Neuronal stem cell (in vitro differentiated cells): ENCODE measurements at regions not wholly inside any gene's neighbourhood (a gene's known extent, or its start where the extent isn't known, plus 50 kb on each side); places are given as distances from the start of the nearest gene placed in this dataset.

Experiments used
- DNase-seq: peaks from one replicate; pipeline ENCODE4 v3.0.0-alpha.2; 2013; ENCODE audit warnings: low spot score
- H2AFZ ChIP-seq: one replicate; pipeline ENCODE4 v1.6.1; 2013; ENCODE audit warnings: mild to moderate bottlenecking, low read length, inconsistent platforms
- H2AK5ac ChIP-seq: 2 replicates; pipeline ENCODE4 v1.6.1; 2013; ENCODE audit warnings: low read depth, mild to moderate bottlenecking, inconsistent platforms, low read length, moderate library complexity, mixed read lengths
- H2BK120ac ChIP-seq: 2 replicates; pipeline ENCODE4 v1.6.1; 2013; ENCODE audit warnings: low read depth, mild to moderate bottlenecking, inconsistent platforms, low read length, moderate library complexity, mixed read lengths
- H2BK12ac ChIP-seq: one replicate; pipeline ENCODE4 v1.6.1; 2013; ENCODE audit warnings: low read length, inconsistent platforms
- H2BK15ac ChIP-seq: 2 replicates; pipeline ENCODE4 v1.6.1; 2013; ENCODE audit warnings: mild to moderate bottlenecking, low read length, inconsistent platforms, mixed read lengths
- H2BK5ac ChIP-seq: one replicate; pipeline ENCODE4 v1.6.1; 2013; ENCODE audit warnings: inconsistent platforms, mild to moderate bottlenecking, low read length, moderate library complexity
- H3K14ac ChIP-seq: one replicate; pipeline ENCODE4 v1.6.1; 2013; ENCODE audit warnings: low read length, inconsistent platforms
- H3K18ac ChIP-seq: 2 replicates; pipeline ENCODE4 v1.6.1; 2013; ENCODE audit warnings: low read length, inconsistent platforms
- H3K23ac ChIP-seq: 2 replicates; pipeline ENCODE4 v1.6.1; 2013; ENCODE audit warnings: low read depth, mild to moderate bottlenecking, mixed read lengths, low read length, inconsistent platforms; ENCODE audit not compliant: poor library complexity
- H3K27ac ChIP-seq: replicated peaks from 3 replicates; pipeline ENCODE4 v1.5.1; 2013; ENCODE audit warnings: low read length, inconsistent platforms
- H3K27me3 ChIP-seq, 3 experiments: 2 replicates each; pipeline ENCODE4 v1.6.1; 2013; ENCODE audit warnings: low read length in 3 of 3, mild to moderate bottlenecking in 2 of 3, inconsistent platforms in 1 of 3, low read depth in 1 of 3, mixed read lengths in 1 of 3, moderate library complexity in 1 of 3; ENCODE audit not compliant: control insufficient read depth in 3 of 3, insufficient read depth in 3 of 3
- H3K36me3 ChIP-seq, 2 donors: replicated peaks in 1 of 2; 2 replicates each; pipeline ENCODE4 v1.6.1; 2013; ENCODE audit warnings: low read length in 2 of 2; ENCODE audit not compliant: control insufficient read depth in 2 of 2, insufficient read depth in 2 of 2
- H3K4ac ChIP-seq: 2 replicates; pipeline ENCODE4 v1.6.1; 2013; ENCODE audit warnings: inconsistent platforms, mild to moderate bottlenecking, low read length, moderate library complexity
- H3K4me1 ChIP-seq, 2 donors: 1 replicate in 1 of 2; 2 replicates in 1 of 2; pipeline ENCODE4 v1.6.1; 2013; ENCODE audit warnings: low read length in 2 of 2, low read depth in 1 of 2; ENCODE audit not compliant: control insufficient read depth in 2 of 2, insufficient read depth in 1 of 2
- H3K4me2 ChIP-seq: one replicate; pipeline ENCODE4 v1.6.1; 2013; ENCODE audit warnings: mild to moderate bottlenecking, low read length, inconsistent platforms; ENCODE audit not compliant: insufficient read depth, poor library complexity, severe bottlenecking
- H3K4me3 ChIP-seq, 2 donors: 2 replicates each; pipeline ENCODE4 v1.5.1; 2013; ENCODE audit warnings: low read length in 2 of 2, mild to moderate bottlenecking in 2 of 2, inconsistent platforms in 1 of 2, moderate library complexity in 1 of 2
- H3K79me1 ChIP-seq: one replicate; pipeline ENCODE4 v1.6.1; 2013; ENCODE audit warnings: low read depth, mild to moderate bottlenecking, inconsistent platforms, low read length, moderate library complexity
- H3K9ac ChIP-seq: one replicate; pipeline ENCODE4 v1.6.1; 2013; ENCODE audit warnings: mild to moderate bottlenecking, low read depth, low read length, inconsistent platforms; ENCODE audit not compliant: poor library complexity
- H3K9me3 ChIP-seq, 2 donors: replicated peaks in 1 of 2; 2 replicates each; pipeline versions ENCODE3 to v1.6.1; 2013; ENCODE audit warnings: low read length in 2 of 2, mild to moderate bottlenecking in 2 of 2, inconsistent platforms in 1 of 2, low read depth in 1 of 2, mixed read lengths in 1 of 2, moderate library complexity in 1 of 2; ENCODE audit not compliant: control insufficient read depth in 2 of 2, insufficient read depth in 1 of 2
- H4K8ac ChIP-seq: one replicate; pipeline ENCODE4 v1.6.1; 2013; ENCODE audit warnings: low read depth, mild to moderate bottlenecking, inconsistent platforms, low read length, moderate library complexity
- H4K91ac ChIP-seq: one replicate; pipeline ENCODE4 v1.6.1; 2013; ENCODE audit warnings: low read length, low read depth, mild to moderate bottlenecking, inconsistent platforms; ENCODE audit not compliant: poor library complexity
- WGBS, 2 donors: extraction: QIAGEN DNeasy Blood & Tissue Kit; methylation state at CpG; one replicate each; pipeline ENCODE4 v1.1.7; 2013; ENCODE audit warnings: missing lambda C conversion rate in 2 of 2, mixed read lengths in 1 of 2; ENCODE audit not compliant: insufficient read length in 2 of 2, insufficient replicate concordance in 1 of 2; ENCODE audit errors: extremely low coverage in 2 of 2; 5-methylcytosine and 5-hydroxymethylcytosine counted together

GRCh38 chr3:157841029-157841428 is 265.2 kb downstream of the SHOX2 start:
- Histone ChIP-seq H3K4me1 (no peaks in the 10 kb centered on the region), H4K8ac (no peak overlapping the region), H2BK120ac (no peak overlapping the region), H4K91ac (no peak overlapping the region), H3K14ac (no peak overlapping the region), H3K4ac (no peak overlapping the region), H3K27ac (no peak overlapping the region), H2BK12ac (no peak overlapping the region), H2AK5ac (no peak overlapping the region), H2BK15ac (no peak overlapping the region), H3K27me3 (no peaks in the 10 kb centered on the region), H3K9ac (no peak overlapping the region), H3K79me1 (no peaks in the 10 kb centered on the region), H3K9me3 (no peaks in the 10 kb centered on the region), H3K4me3 (no peak overlapping the region), H3K18ac (no peak overlapping the region), H3K36me3 (no peaks in the 10 kb centered on the region), H3K4me2 (no peak overlapping the region), H2AFZ (no peak overlapping the region), H2BK5ac (no peak overlapping the region), H3K23ac (no peak overlapping the region)
- no CpG with 5 or more reads among the region's 3 CpGs for WGBS, 2 donors
- no peak for DNase-seq

GRCh38 chr3:157840564-157840963 is 265.7 kb downstream of the SHOX2 start:
- Histone ChIP-seq H2AFZ (no peak overlapping the region), H2BK120ac (no peak overlapping the region), H3K27me3 (no peaks in the 10 kb centered on the region), H2BK5ac (no peak overlapping the region), H3K23ac (no peak overlapping the region), H3K4me3 (no peak overlapping the region), H3K4me2 (no peak overlapping the region), H3K79me1 (no peaks in the 10 kb centered on the region), H3K4me1 (no peaks in the 10 kb centered on the region), H3K4ac (no peak overlapping the region), H3K14ac (no peak overlapping the region), H2BK15ac (no peak overlapping the region), H4K91ac (no peak overlapping the region), H3K9ac (no peak overlapping the region), H3K9me3 (no peaks in the 10 kb centered on the region), H2AK5ac (no peak overlapping the region), H4K8ac (no peak overlapping the region), H3K27ac (no peak overlapping the region), H3K18ac (no peak overlapping the region), H3K36me3 (no peaks in the 10 kb centered on the region), H2BK12ac (no peak overlapping the region)
- no CpG with 5 or more reads among the region's 2 CpGs for WGBS, 2 donors
- no peak for DNase-seq

GRCh38 chr3:157838457-157838856 is 267.8 kb downstream of the SHOX2 start:
- no peak overlapping the region for H3K23ac ChIP-seq
- DNase-seq = no peak
- H3K4me2 ChIP-seq = no peak overlapping the region
- no peak overlapping the region for H3K18ac ChIP-seq
- no peak overlapping the region for H3K4ac ChIP-seq
- no peaks in the 10 kb centered on the region for H3K4me1 ChIP-seq
- H3K27ac ChIP-seq = no peak overlapping the region
- H2BK15ac ChIP-seq = no peak overlapping the region
- no peak overlapping the region for H2BK12ac ChIP-seq
- no peak overlapping the region for H4K91ac ChIP-seq
- H3K9me3 ChIP-seq = no peaks in the 10 kb centered on the region
- no peak overlapping the region for H3K4me3 ChIP-seq
- no peak overlapping the region for H4K8ac ChIP-seq
- no peak overlapping the region for H2AFZ ChIP-seq
- no peaks in the 10 kb centered on the region for H3K27me3 ChIP-seq
- H3K79me1 ChIP-seq = no peaks in the 10 kb centered on the region
- no peaks in the 10 kb centered on the region for H3K36me3 ChIP-seq
- H2BK120ac ChIP-seq = no peak overlapping the region
- H3K9ac ChIP-seq = no peak overlapping the region
- H3K14ac ChIP-seq = no peak overlapping the region
- H2BK5ac ChIP-seq = no peak overlapping the region
- no peak overlapping the region for H2AK5ac ChIP-seq
- no CpG with 5 or more reads among the region's 7 CpGs for WGBS, 2 donors

- H4K8ac ChIP-seq = no peak overlapping the region
- H3K4me2 ChIP-seq = no peak overlapping the region
- no peak overlapping the region for H3K23ac ChIP-seq
- WGBS, 2 donors = no CpG with 5 or more reads among the region's 1 CpG
- H4K91ac ChIP-seq = no peak overlapping the region
- no peak overlapping the region for H2BK15ac ChIP-seq
- DNase-seq = no peak
- no peak overlapping the region for H2BK12ac ChIP-seq
- no peaks in the 10 kb centered on the region for H3K4me1 ChIP-seq
- H3K27me3 ChIP-seq = no peaks in the 10 kb centered on the region
- H2AFZ ChIP-seq = no peak overlapping the region
- no peak overlapping the region for H3K4ac ChIP-seq
- H2BK5ac ChIP-seq = no peak overlapping the region
- H3K4me3 ChIP-seq = no peak overlapping the region
- H3K36me3 ChIP-seq = no peaks in the 10 kb centered on the region
- H3K79me1 ChIP-seq = no peaks in the 10 kb centered on the region
- no peak overlapping the region for H2AK5ac ChIP-seq
- H3K9me3 ChIP-seq = no peaks in the 10 kb centered on the region
- H3K27ac ChIP-seq = no peak overlapping the region
- H3K9ac ChIP-seq = no peak overlapping the region
- H3K18ac ChIP-seq = no peak overlapping the region
- H3K14ac ChIP-seq = no peak overlapping the region
- H2BK120ac ChIP-seq = no peak overlapping the region
Observed at GRCh38 chr3:157837336-157837735, 268.9 kb downstream of the SHOX2 start.
